GM12878 (cell line): ENCODE measurements at regions not wholly inside any gene's neighbourhood (a gene's known extent, or its start where the extent isn't known, plus 50 kb on each side); places are given as distances from the start of the nearest gene placed in this dataset.

Source experiments
- ATAC-seq: fragments of 200-7000 bp; cut with Tn5 transposase; 3 replicates; pipeline ENCODE4 v1.9.1; 2020; ENCODE audit warnings: mild to moderate bottlenecking, moderate library complexity
- BruUV-seq: library from RNA; stranded (reverse); fragments of 400-500 nt; replicated peaks from 2 replicates; lab custom pipeline; 2021; lab: Mats Ljungman, UMichigan
- CTCF ChIA-PET: fragments of 300-600 bp; sonication (Branson Sonifier 250); formaldehyde crosslinking; extraction: SDS; loops from one replicate; lab custom pipeline; 2021; ENCODE audit warnings: inconsistent platforms; lab: Yijun Ruan, JAX
- POLR2A ChIA-PET: fragments of 350-600 bp; formaldehyde crosslinking; extraction: SDS; loops from one replicate; lab custom pipeline; 2021; ENCODE audit warnings: inconsistent platforms; lab: Charles Lee
- RAD21 ChIA-PET: fragments of 300-600 bp; sonication (Branson Sonifier 250); formaldehyde crosslinking; loops from one replicate; lab custom pipeline; 2023; ENCODE audit warnings: antibody characterized with exemption; ENCODE audit not compliant: unreplicated experiment; lab: Charles Lee
- SMC1A ChIA-PET: fragments of 300-600 bp; sonication (Branson Sonifier 250); formaldehyde crosslinking; loops from one replicate; lab custom pipeline; 2023; ENCODE audit not compliant: unreplicated experiment, uncharacterized antibody; lab: Charles Lee
- DNase-seq: peaks from one replicate; pipeline ENCODE4 v3.0.0-alpha.2; 2011; ENCODE audit warnings: low read depth, low spot score
- FAIRE-seq: peaks from 3 replicates; lab custom pipeline; 2011; peaks lifted over from hg19 to GRCh38; lab: Jason Lieb, UNC
- H2AFZ ChIP-seq: 2 replicates; pipeline ENCODE4 v1.6.0; 2011; ENCODE audit warnings: low read depth, low read length, control low read depth; ENCODE audit not compliant: control insufficient read depth
- H3K27ac ChIP-seq: 2 replicates; pipeline ENCODE4 v1.5.1; 2011; ENCODE audit warnings: control low read depth; ENCODE audit not compliant: control insufficient read depth, insufficient read depth
- H3K27me3 ChIP-seq, 2 experiments: replicated peaks in 1 of 2; 2 replicates each; pipeline versions ENCODE4 v1.6.0 to v1.6.1; 2011; ENCODE audit warnings: low read length in 1 of 2; ENCODE audit not compliant: control insufficient read depth in 2 of 2, insufficient read depth in 2 of 2
- H3K36me3 ChIP-seq, 2 experiments: 2 replicates each; pipeline ENCODE4 v1.5.1; 2011; ENCODE audit warnings: low read length in 1 of 2; ENCODE audit not compliant: control insufficient read depth in 2 of 2, insufficient read depth in 2 of 2
- H3K4me1 ChIP-seq: 2 replicates; pipeline ENCODE4 v1.6.1; 2011; ENCODE audit warnings: mild to moderate bottlenecking, low read length, moderate library complexity, mixed read lengths; ENCODE audit not compliant: control insufficient read depth, insufficient read depth
- H3K4me2 ChIP-seq: 2 replicates; pipeline ENCODE4 v1.6.0; 2011; ENCODE audit warnings: control low read depth; ENCODE audit not compliant: control insufficient read depth, insufficient read depth
- H3K4me3 ChIP-seq: fragments of 200-600 bp; sonication (generic); 2 replicates; pipeline ENCODE4 v1.5.1; 2016
- H3K79me2 ChIP-seq: 2 replicates; pipeline ENCODE4 v1.6.0; 2011; ENCODE audit warnings: low read length; ENCODE audit not compliant: control insufficient read depth, insufficient read depth
- H3K9ac ChIP-seq: 2 replicates; pipeline ENCODE4 v1.8.0; 2011; ENCODE audit warnings: low read length, control low read depth, mixed read lengths; ENCODE audit not compliant: control insufficient read depth, insufficient read depth
- H3K9me3 ChIP-seq: replicated peaks from 3 replicates; pipeline ENCODE4 v1.5.1; 2011; ENCODE audit warnings: mild to moderate bottlenecking, low read length; ENCODE audit not compliant: control insufficient read depth, insufficient read depth
- H4K20me1 ChIP-seq: 2 replicates; pipeline ENCODE4 v1.6.0; 2011; ENCODE audit not compliant: control insufficient read depth, insufficient read depth
- CBFB ChIP-seq: IDR thresholded peaks from 2 replicates; pipeline ENCODE4 v1.6.1; 2016; ENCODE audit warnings: antibody characterized with exemption, low read depth
- CBX3 ChIP-seq: fragments of 200-600 bp; sonication (generic); IDR thresholded peaks from 2 replicates; pipeline ENCODE4 v1.6.1; 2016; ENCODE audit warnings: low read depth, borderline replicate concordance
- GATAD2B ChIP-seq: fragments of 450-650 bp; conservative IDR thresholded peaks from 2 replicates; pipeline ENCODE4 v1.6.1; 2017; ENCODE audit warnings: low read depth, mild to moderate bottlenecking, moderate library complexity
- HSF1 ChIP-seq: fragments of 150-350 bp; IDR thresholded peaks from 2 replicates; pipeline ENCODE4 v1.6.1; 2014; ENCODE audit warnings: mild to moderate bottlenecking, low read depth, low read length
- IKZF2 ChIP-seq, 2 experiments: fragments of 450-650 bp; IDR thresholded peaks; 2 replicates each; pipeline ENCODE4 v1.6.1; 2017; ENCODE audit warnings: mild to moderate bottlenecking in 2 of 2, moderate library complexity in 2 of 2
- NR2F1 ChIP-seq: fragments of 450-650 bp; conservative IDR thresholded peaks from 2 replicates; pipeline ENCODE4 v1.6.1; 2017; ENCODE audit warnings: mild to moderate bottlenecking
- PAX5 ChIP-seq: IDR thresholded peaks from 2 replicates; pipeline ENCODE4 v1.6.1; 2011; ENCODE audit warnings: low read depth, low read length, borderline replicate concordance
- SIN3A ChIP-seq: IDR thresholded peaks from 2 replicates; pipeline ENCODE4 v1.6.1; 2012; ENCODE audit warnings: low read depth, low read length, improper control_type of control experiment
- SMC3 ChIP-seq: IDR thresholded peaks from 2 replicates; pipeline ENCODE4 v1.6.1; 2011; ENCODE audit warnings: low read length, improper control_type of control experiment, borderline replicate concordance
- WGBS: methylation state at CpG from one replicate; pipeline ENCODE4 v1.1.6; 2016; ENCODE audit warnings: low lambda C conversion rate; ENCODE audit not compliant: insufficient replicate concordance, insufficient coverage; ENCODE audit errors: missing lambda C conversion rate; 5-methylcytosine and 5-hydroxymethylcytosine counted together
- in situ Hi-C: fragments of 300-500 bp; cut with MboI; formaldehyde crosslinking; loops from 9 replicates; pipeline ENCODE4 v1.14.3; 2018; ENCODE audit warnings: mixed read lengths
- intact Hi-C: fragments of 100-400 bp; cut with micrococcal nuclease; formaldehyde crosslinking; loops from one replicate; pipeline ENCODE4 v1.14.2; 2022; ENCODE audit not compliant: unreplicated experiment
- TF ChIP-seq, protein P1 (sequence below): IDR thresholded peaks from 2 replicates; pipeline ENCODE4 v1.6.1; 2012; ENCODE audit warnings: improper control_type of control experiment, low read depth, low read length; ENCODE audit not compliant: insufficient replicate concordance

DNA sequence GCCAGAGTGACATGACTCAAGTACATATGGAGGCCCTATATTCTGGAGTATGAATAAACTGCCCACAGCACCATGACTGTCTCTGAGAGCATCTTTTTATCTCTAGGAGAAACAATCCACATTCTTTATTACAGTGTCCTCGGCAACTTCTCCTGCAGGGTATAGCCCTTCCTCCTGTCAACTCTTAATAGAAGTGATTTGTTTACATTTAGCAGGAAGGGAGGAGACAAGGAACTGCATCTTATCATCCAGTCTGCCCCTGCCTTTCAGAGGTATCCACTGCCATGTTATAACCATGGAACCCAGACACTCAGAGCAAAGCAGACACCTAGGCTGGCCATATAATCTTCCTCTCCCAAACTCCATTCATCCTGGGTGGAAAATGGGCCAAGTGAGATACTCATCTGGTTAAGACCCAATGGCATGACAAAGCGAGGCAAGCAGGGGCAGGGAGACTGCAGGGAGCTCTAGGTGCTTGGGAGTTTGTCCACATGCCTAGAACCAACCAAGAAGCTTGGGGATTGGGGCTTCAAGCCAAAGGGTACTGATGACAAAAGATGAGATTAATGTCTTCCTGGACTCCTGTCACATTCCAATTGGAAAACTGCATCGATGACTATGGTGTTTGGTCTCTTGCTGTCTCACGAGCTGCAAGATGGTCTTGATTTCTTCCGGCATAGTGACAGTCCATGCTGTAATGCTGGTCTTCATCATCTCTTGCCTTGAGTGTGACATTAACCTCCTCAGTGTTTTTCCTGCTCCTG lies 620.5 kb upstream of the KLF4 start (continued):
- TF ChIP-seq HSF1, result no peak
- TF ChIP-seq CBX3, result no peak
- no peak for TF ChIP-seq IKZF2 (IDR thresholded peaks at IDR 0.05)
- TF ChIP-seq SIN3A, result no peak
- TF ChIP-seq GATAD2B, result no peak

DNA sequence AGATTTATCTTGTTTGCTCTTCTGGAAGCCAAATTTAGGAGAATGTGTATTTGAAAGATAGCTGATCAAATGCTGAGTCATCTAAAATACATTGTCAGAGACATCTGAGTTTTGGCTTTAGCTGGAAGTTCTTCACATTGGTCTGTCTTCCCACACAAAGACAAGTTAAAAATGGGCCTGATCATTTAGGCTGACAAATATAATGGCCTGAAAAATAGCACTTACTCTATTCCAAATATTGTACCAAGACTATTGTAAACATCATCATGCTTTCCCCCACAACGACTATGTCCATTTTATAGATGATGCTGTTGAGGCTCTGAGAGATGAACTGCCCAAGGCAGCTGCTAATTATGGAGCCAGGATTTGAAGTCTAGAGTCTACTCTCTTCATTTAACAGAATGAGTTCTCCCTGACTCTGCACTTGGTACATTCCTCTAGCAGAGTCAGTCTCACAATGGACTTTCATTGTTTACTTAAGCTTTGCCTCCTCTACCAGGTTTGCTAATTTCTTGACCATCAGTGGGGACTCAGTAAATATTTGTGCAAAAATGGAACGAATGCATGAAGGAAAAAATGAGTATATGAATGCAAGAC lies 619.4 kb upstream of the KLF4 start:
- CTCF ChIA-PET, result no interaction called here
- no peaks in the 10 kb centered on the region for H3K9me3 ChIP-seq
- no peak overlapping the region for H3K27ac ChIP-seq
- H3K4me2 ChIP-seq, result no peak overlapping the region
- RAD21 ChIA-PET, result no interaction called here
- no peaks in the 10 kb centered on the region for H3K4me1 ChIP-seq
- no peak for ATAC-seq
- TF ChIP-seq, protein P1, sequence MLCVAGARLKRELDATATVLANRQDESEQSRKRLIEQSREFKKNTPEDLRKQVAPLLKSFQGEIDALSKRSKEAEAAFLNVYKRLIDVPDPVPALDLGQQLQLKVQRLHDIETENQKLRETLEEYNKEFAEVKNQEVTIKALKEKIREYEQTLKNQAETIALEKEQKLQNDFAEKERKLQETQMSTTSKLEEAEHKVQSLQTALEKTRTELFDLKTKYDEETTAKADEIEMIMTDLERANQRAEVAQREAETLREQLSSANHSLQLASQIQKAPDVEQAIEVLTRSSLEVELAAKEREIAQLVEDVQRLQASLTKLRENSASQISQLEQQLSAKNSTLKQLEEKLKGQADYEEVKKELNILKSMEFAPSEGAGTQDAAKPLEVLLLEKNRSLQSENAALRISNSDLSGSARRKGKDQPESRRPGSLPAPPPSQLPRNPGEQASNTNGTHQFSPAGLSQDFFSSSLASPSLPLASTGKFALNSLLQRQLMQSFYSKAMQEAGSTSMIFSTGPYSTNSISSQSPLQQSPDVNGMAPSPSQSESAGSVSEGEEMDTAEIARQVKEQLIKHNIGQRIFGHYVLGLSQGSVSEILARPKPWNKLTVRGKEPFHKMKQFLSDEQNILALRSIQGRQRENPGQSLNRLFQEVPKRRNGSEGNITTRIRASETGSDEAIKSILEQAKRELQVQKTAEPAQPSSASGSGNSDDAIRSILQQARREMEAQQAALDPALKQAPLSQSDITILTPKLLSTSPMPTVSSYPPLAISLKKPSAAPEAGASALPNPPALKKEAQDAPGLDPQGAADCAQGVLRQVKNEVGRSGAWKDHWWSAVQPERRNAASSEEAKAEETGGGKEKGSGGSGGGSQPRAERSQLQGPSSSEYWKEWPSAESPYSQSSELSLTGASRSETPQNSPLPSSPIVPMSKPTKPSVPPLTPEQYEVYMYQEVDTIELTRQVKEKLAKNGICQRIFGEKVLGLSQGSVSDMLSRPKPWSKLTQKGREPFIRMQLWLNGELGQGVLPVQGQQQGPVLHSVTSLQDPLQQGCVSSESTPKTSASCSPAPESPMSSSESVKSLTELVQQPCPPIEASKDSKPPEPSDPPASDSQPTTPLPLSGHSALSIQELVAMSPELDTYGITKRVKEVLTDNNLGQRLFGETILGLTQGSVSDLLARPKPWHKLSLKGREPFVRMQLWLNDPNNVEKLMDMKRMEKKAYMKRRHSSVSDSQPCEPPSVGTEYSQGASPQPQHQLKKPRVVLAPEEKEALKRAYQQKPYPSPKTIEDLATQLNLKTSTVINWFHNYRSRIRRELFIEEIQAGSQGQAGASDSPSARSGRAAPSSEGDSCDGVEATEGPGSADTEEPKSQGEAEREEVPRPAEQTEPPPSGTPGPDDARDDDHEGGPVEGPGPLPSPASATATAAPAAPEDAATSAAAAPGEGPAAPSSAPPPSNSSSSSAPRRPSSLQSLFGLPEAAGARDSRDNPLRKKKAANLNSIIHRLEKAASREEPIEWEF, result no peak
- TF ChIP-seq NR2F1 (no peak), SMC3 (no peak), PAX5 (no peak), CBFB (no peak)
- TF ChIP-seq, all 136 proteins: peak for 0
- no peak overlapping the region for H3K4me3 ChIP-seq
- H3K9ac ChIP-seq, result no peak overlapping the region
- in situ Hi-C loops, result no loop called here
- no peaks in the 10 kb centered on the region for H3K36me3 ChIP-seq
- no peak overlapping the region for H2AFZ ChIP-seq
- POLR2A ChIA-PET, result no interaction called here
- no peaks in the 10 kb centered on the region for H3K27me3 ChIP-seq
- H3K79me2 ChIP-seq, result no peaks in the 10 kb centered on the region
- DNase-seq, result no peak
- H4K20me1 ChIP-seq, result no peaks in the 10 kb centered on the region
- SMC1A ChIA-PET, result no interaction called here
- intact Hi-C loops, result no loop called here
- no TSS peak for BruUV-seq
- FAIRE-seq, result no peak
- WGBS, result 3% methylated on average over 2 of the region's 2 CpGs
